HepG2 (cell line): ENCODE measurements at regions not wholly inside any gene's neighbourhood (a gene's known extent, or its start where the extent isn't known, plus 50 kb on each side); places are given as distances from the start of the nearest gene placed in this dataset.

Experiments used
- IKZF1 ChIP-seq: fragments of 450-650 bp; IDR thresholded peaks from 2 replicates; pipeline ENCODE4 v1.7.1; 2016
- MED13 ChIP-seq: sonication (generic); formaldehyde crosslinking; IDR thresholded peaks from 2 replicates; pipeline ENCODE4 v1.5.0; 2020; ENCODE audit warnings: missing genetic modification reagents
- MEIS1 ChIP-seq: sonication (generic); formaldehyde crosslinking; IDR thresholded peaks from 2 replicates; pipeline ENCODE4 v1.9.0; 2021; ENCODE audit warnings: mild to moderate bottlenecking, missing genetic modification reagents, moderate library complexity, borderline replicate concordance
- MEIS2 ChIP-seq: sonication (generic); formaldehyde crosslinking; IDR thresholded peaks from 2 replicates; pipeline ENCODE4 v1.9.0; 2021; ENCODE audit warnings: mild to moderate bottlenecking, missing genetic modification reagents
- NAIF1 ChIP-seq: sonication (generic); formaldehyde crosslinking; IDR thresholded peaks from 2 replicates; pipeline ENCODE4 v1.5.0; 2020; ENCODE audit warnings: mild to moderate bottlenecking, missing genetic modification reagents, borderline replicate concordance
- PAWR ChIP-seq: sonication (generic); formaldehyde crosslinking; IDR thresholded peaks from 2 replicates; pipeline ENCODE4 v1.4.0; 2020; ENCODE audit warnings: missing genetic modification reagents, mild to moderate bottlenecking, borderline replicate concordance
- REXO4 ChIP-seq: sonication (generic); formaldehyde crosslinking; IDR thresholded peaks from 2 replicates; pipeline ENCODE4 v1.8.0; 2022; ENCODE audit warnings: missing genetic modification reagents, mild to moderate bottlenecking, borderline replicate concordance
- ZNF383 ChIP-seq: sonication (generic); formaldehyde crosslinking; IDR thresholded peaks from 2 replicates; pipeline ENCODE4 v1.4.0; 2020; ENCODE audit warnings: missing genetic modification reagents, mild to moderate bottlenecking, borderline replicate concordance
- ZNF562 ChIP-seq: sonication (generic); formaldehyde crosslinking; IDR thresholded peaks from 2 replicates; pipeline ENCODE4 v1.8.0; 2022; ENCODE audit warnings: missing genetic modification reagents, borderline replicate concordance
- TF ChIP-seq, protein P1 (sequence below): sonication (generic); formaldehyde crosslinking; IDR thresholded peaks from 2 replicates; pipeline ENCODE4 v1.5.0; 2020; ENCODE audit warnings: mild to moderate bottlenecking, missing genetic modification reagents, borderline replicate concordance
- TF ChIP-seq, protein P2 (sequence below): sonication (generic); formaldehyde crosslinking; IDR thresholded peaks from 2 replicates; pipeline ENCODE4 v1.4.0; 2020; ENCODE audit warnings: mild to moderate bottlenecking, missing genetic modification reagents
- TF ChIP-seq, protein P3 (sequence below): sonication (generic); formaldehyde crosslinking; IDR thresholded peaks from 2 replicates; pipeline ENCODE4 v1.4.0; 2020; ENCODE audit warnings: missing genetic modification reagents
- TF ChIP-seq, protein P4 (sequence below): IDR thresholded peaks from 2 replicates; pipeline ENCODE4 v1.6.1; 2016; ENCODE audit warnings: low read depth
- TF ChIP-seq, protein P5 (sequence below): IDR thresholded peaks from 2 replicates; pipeline ENCODE4 v1.6.1; 2016; ENCODE audit warnings: missing genetic modification reagents, missing compliant biosample characterization

DNA sequence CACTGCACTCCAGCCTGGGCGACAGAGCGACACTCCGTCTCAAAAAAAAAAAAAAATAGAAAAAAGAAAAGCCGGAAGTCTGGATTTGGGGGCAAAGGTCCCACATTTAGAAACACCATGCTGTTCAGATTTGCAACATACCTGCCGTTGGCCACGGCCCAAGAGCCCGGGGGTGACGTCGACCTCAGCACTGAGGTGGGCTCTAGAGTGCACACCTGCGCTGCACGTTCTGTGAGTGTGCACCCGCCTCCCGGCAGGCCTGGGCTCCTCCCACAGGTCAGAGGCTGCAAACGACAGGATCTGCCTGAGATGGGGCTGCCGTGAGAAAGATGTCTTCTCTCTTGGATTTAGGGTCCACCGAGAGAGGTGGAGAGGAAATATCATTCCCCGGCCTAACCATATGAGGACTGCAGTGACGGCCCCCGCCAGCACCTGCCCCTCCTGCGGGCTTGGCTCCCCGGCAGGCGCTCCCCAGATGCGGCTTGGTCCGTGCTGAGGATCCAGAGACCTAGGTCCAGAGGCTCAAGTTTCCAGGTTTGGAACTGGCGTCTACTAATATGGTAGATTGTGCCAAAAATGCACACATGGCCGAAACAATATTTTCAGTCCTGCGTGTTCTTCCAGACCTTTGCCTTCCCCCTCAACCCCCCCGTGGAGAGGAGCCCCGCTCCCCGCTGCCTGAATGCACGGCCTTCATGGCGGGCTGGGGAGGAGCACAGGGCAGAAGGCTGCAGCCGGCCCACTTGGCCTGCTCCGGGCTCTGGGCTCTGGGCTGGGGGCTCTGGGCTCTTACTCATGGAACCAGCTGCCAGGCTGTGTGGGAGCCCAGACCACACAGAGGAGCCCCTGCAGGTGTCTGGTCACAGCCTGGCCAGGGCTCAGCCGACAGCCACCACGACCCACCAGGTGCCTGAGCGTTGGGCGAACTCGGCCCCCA is 58.8 kb upstream of the FBRSL1 start (continued):
- TF ChIP-seq, protein P1, sequence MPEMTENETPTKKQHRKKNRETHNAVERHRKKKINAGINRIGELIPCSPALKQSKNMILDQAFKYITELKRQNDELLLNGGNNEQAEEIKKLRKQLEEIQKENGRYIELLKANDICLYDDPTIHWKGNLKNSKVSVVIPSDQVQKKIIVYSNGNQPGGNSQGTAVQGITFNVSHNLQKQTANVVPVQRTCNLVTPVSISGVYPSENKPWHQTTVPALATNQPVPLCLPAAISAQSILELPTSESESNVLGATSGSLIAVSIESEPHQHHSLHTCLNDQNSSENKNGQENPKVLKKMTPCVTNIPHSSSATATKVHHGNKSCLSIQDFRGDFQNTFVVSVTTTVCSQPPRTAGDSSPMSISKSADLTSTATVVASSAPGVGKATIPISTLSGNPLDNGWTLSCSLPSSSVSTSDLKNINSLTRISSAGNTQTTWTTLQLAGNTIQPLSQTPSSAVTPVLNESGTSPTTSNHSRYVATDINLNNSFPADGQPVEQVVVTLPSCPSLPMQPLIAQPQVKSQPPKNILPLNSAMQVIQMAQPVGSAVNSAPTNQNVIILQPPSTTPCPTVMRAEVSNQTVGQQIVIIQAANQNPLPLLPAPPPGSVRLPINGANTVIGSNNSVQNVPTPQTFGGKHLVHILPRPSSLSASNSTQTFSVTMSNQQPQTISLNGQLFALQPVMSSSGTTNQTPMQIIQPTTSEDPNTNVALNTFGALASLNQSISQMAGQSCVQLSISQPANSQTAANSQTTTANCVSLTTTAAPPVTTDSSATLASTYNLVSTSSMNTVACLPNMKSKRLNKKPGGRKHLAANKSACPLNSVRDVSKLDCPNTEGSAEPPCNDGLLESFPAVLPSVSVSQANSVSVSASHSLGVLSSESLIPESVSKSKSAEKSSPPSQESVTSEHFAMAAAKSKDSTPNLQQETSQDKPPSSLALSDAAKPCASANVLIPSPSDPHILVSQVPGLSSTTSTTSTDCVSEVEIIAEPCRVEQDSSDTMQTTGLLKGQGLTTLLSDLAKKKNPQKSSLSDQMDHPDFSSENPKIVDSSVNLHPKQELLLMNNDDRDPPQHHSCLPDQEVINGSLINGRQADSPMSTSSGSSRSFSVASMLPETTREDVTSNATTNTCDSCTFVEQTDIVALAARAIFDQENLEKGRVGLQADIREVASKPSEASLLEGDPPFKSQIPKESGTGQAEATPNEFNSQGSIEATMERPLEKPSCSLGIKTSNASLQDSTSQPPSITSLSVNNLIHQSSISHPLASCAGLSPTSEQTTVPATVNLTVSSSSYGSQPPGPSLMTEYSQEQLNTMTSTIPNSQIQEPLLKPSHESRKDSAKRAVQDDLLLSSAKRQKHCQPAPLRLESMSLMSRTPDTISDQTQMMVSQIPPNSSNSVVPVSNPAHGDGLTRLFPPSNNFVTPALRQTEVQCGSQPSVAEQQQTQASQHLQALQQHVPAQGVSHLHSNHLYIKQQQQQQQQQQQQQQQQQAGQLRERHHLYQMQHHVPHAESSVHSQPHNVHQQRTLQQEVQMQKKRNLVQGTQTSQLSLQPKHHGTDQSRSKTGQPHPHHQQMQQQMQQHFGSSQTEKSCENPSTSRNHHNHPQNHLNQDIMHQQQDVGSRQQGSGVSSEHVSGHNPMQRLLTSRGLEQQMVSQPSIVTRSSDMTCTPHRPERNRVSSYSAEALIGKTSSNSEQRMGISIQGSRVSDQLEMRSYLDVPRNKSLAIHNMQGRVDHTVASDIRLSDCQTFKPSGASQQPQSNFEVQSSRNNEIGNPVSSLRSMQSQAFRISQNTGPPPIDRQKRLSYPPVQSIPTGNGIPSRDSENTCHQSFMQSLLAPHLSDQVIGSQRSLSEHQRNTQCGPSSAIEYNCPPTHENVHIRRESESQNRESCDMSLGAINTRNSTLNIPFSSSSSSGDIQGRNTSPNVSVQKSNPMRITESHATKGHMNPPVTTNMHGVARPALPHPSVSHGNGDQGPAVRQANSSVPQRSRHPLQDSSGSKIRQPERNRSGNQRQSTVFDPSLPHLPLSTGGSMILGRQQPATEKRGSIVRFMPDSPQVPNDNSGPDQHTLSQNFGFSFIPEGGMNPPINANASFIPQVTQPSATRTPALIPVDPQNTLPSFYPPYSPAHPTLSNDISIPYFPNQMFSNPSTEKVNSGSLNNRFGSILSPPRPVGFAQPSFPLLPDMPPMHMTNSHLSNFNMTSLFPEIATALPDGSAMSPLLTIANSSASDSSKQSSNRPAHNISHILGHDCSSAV (CRISPR knock-in tag) = no peak
- TF ChIP-seq PAWR (CRISPR knock-in tag) (no peak), ZNF383 (no peak), IKZF1 (no peak), MEIS2 (CRISPR knock-in tag) (no peak), REXO4 (CRISPR knock-in tag) (no peak), ZNF562 (no peak), NAIF1 (CRISPR knock-in tag) (no peak), MED13 (no peak), MEIS1 (CRISPR knock-in tag) (no peak)
- TF ChIP-seq, protein P2, sequence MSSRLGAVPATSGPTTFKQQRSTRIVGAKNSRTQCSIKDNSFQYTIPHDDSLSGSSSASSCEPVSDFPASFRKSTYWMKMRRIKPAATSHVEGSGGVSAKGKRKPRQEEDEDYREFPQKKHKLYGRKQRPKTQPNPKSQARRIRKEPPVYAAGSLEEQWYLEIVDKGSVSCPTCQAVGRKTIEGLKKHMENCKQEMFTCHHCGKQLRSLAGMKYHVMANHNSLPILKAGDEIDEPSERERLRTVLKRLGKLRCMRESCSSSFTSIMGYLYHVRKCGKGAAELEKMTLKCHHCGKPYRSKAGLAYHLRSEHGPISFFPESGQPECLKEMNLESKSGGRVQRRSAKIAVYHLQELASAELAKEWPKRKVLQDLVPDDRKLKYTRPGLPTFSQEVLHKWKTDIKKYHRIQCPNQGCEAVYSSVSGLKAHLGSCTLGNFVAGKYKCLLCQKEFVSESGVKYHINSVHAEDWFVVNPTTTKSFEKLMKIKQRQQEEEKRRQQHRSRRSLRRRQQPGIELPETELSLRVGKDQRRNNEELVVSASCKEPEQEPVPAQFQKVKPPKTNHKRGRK = no peak
- TF ChIP-seq, protein P3, sequence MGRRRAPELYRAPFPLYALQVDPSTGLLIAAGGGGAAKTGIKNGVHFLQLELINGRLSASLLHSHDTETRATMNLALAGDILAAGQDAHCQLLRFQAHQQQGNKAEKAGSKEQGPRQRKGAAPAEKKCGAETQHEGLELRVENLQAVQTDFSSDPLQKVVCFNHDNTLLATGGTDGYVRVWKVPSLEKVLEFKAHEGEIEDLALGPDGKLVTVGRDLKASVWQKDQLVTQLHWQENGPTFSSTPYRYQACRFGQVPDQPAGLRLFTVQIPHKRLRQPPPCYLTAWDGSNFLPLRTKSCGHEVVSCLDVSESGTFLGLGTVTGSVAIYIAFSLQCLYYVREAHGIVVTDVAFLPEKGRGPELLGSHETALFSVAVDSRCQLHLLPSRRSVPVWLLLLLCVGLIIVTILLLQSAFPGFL = no peak
- TF ChIP-seq, protein P4, sequence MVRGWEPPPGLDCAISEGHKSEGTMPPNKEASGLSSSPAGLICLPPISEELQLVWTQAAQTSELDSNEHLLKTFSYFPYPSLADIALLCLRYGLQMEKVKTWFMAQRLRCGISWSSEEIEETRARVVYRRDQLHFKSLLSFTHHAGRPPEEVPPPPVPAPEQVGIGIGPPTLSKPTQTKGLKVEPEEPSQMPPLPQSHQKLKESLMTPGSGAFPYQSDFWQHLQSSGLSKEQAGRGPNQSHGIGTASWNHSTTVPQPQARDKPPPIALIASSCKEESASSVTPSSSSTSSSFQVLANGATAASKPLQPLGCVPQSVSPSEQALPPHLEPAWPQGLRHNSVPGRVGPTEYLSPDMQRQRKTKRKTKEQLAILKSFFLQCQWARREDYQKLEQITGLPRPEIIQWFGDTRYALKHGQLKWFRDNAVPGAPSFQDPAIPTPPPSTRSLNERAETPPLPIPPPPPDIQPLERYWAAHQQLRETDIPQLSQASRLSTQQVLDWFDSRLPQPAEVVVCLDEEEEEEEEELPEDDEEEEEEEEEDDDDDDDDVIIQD = no peak
- TF ChIP-seq, protein P5, sequence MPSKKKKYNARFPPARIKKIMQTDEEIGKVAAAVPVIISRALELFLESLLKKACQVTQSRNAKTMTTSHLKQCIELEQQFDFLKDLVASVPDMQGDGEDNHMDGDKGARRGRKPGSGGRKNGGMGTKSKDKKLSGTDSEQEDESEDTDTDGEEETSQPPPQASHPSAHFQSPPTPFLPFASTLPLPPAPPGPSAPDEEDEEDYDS (CRISPR knock-in tag) = 0 out of 2 replicates have a peak, but pooled peaks have one; percentile 18
